Upper lobe of left lung (tissue), 4 donors: ENCODE measurements at regions not wholly inside any gene's neighbourhood (a gene's known extent, or its start where the extent isn't known, plus 50 kb on each side); places are given as distances from the start of the nearest gene placed in this dataset.

Experiments
- POLR2A ChIP-seq, 4 donors: fragments of 450-650 bp; IDR thresholded peaks; one replicate each; pipeline ENCODE4 v1.5.1; 2016 to 2017; ENCODE audit warnings: antibody characterized with exemption in 4 of 4, mild to moderate bottlenecking in 2 of 4
- POLR2AphosphoS5 ChIP-seq, 2 donors: sonication (generic); formaldehyde crosslinking; IDR thresholded peaks; one replicate each; pipeline ENCODE4 v1.5.1; 2017; ENCODE audit warnings: antibody characterized with exemption in 2 of 2
- TF ChIP-seq, protein P1 (sequence below), 6 experiments: fragments of 450-650 bp in 4 of 6; fragments of 200-600 bp in 2 of 6; sonication (generic) in 2 of 6; IDR thresholded peaks; one replicate each; pipeline ENCODE4 v1.5.1; 2016 to 2019; ENCODE audit warnings: antibody characterized with exemption in 6 of 6

DNA sequence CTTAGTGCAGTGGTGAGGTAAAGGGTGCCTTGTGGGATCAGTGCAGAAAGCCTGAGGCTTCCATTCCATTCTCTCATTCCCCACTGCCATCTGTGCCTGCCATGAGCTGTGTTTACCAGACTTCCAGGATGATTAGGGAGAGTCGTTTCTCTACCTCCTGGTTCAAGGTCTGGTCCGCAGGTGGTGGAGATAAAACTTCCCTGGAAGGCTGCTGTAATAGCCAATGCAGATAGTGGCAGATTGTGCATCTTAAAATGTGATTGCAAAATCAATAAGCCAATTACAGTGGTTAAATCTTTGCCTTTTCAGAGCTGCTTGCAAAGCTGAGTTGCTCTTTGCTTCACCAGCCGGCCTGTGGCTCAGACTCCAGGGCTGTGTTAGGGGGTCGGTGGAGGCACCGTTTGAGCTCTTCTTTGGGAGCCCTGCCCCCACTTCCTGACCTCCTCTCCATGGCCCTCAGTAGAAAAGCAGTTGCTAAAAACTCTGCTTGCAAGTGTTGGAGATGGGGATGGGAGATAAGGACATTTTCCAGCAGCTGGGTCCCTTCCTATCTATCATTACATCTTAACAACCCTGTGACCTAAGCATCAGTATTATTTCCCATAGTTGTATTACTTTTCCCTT is 95.2 kb upstream of the HS6ST1 start:
- TF ChIP-seq, protein P1, sequence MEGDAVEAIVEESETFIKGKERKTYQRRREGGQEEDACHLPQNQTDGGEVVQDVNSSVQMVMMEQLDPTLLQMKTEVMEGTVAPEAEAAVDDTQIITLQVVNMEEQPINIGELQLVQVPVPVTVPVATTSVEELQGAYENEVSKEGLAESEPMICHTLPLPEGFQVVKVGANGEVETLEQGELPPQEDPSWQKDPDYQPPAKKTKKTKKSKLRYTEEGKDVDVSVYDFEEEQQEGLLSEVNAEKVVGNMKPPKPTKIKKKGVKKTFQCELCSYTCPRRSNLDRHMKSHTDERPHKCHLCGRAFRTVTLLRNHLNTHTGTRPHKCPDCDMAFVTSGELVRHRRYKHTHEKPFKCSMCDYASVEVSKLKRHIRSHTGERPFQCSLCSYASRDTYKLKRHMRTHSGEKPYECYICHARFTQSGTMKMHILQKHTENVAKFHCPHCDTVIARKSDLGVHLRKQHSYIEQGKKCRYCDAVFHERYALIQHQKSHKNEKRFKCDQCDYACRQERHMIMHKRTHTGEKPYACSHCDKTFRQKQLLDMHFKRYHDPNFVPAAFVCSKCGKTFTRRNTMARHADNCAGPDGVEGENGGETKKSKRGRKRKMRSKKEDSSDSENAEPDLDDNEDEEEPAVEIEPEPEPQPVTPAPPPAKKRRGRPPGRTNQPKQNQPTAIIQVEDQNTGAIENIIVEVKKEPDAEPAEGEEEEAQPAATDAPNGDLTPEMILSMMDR (IDR thresholded peaks at IDR 0.05): no peak
- no peak for TF ChIP-seq POLR2AphosphoS5 (IDR thresholded peaks at IDR 0.05)
- no peak for TF ChIP-seq POLR2A (IDR thresholded peaks at IDR 0.05)
